HPDE6-E6E7 (cell line): ENCODE measurements at regions not wholly inside any gene's neighbourhood (a gene's known extent, or its start where the extent isn't known, plus 50 kb on each side); places are given as distances from the start of the nearest gene placed in this dataset.
"Not testable (repeated sequence)": the region's sequence is repeated elsewhere in the genome, so short reads cannot be mapped to it uniquely, and the experiment has no call there.

Experiments
- DNase-seq: peaks from one replicate; pipeline ENCODE4 v3.0.0; 2011; ENCODE audit warnings: missing footprints; ENCODE audit errors: extremely low spot score

DNA sequence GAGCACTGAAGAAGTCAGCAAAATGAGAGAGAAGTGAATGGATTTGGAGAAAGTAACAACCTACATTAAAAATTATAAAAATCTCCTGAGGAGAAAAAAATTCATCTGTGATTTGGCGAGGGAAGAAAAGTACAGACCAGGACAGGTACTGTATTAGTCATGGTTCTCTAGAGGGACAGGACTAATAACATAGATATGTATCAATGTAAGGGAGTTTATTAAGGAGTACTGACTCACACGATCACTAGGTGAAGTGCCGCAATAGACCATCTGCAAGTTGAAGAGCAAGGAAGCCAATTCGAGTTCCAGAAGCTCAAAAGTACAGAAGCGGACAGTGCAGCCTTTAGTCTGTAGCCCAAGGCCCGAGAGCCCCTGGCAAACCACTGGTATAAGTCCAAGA is 1004.4 kb upstream of the ALCAM start:
- no peak for DNase-seq

DNA sequence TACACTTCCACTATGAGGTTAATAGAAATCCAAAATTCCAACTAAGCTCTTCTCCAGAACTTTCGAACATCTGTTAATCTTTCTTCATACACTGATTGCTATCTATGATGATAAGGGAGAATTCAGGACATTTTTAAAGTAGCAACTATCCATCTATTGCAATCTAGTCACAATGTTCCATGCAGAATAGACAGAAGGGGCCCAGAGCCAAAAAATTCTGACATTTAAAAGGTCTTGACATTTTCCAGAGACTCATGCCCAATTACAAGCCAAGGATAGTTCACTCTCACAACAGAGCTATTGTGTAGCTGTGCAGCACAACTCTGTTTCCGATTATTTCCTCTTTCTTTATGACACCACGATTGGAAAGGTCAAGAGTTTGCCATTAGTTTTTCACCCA is 999.7 kb upstream of the ALCAM start:
- no peak for DNase-seq

DNA sequence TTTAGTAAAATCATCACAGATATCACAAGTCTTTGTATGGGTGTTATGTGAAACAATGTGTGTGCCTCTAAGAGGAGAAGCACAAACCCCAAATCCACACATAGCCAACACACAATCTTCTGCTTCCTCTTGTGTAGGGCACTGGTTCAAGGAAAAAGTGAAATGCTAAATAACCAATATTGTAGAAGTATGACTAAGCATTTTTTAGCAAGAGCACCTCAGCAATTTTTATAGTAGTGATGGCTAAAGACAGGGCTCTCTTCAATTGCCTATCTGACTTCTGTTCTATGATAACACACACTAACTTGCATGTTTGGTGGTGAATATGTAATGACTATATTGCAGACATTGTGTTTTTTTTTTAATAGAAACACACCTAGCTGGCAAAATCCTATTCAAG is 997.9 kb upstream of the ALCAM start:
- no peak for DNase-seq

DNA sequence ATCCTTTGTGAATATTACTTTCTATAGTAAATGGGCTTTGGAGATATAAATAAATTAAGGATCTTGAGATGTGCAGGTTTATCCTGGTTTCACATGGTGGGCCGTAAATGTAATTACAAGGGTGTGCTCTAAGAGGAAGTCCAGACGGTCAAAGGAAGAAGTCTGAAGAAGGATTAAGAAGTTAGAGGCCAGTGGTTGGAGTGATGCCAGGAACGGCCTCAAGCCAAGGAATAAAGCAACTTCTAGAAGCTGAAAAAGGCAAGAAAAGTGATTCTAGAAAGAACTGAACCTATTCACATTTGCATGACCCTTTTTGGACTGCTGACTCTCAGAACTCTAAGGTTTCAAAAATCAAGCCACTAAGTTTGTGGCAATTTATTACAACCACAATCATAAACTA is 981.3 kb upstream of the ALCAM start:
- no peak for DNase-seq

DNA sequence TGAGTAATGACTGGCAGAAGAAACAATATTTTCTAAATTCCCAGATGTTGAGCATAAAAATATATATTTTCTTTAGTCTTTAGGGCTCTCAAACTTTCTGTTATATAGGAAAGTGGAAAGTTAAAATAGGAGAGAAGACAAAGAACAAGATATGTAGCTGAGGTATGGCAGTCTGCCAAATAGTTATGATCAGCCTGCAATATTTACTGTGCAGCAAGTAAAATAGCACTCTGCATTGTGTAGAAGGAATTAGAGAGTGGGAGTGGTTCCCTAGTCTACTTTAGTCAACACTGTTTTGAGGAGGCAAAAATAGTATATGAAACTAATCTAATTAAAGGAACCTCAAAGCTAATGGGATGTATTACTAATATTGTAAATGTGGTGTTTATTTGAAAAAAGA is 978.1 kb upstream of the ALCAM start:
- no peak for DNase-seq

DNA sequence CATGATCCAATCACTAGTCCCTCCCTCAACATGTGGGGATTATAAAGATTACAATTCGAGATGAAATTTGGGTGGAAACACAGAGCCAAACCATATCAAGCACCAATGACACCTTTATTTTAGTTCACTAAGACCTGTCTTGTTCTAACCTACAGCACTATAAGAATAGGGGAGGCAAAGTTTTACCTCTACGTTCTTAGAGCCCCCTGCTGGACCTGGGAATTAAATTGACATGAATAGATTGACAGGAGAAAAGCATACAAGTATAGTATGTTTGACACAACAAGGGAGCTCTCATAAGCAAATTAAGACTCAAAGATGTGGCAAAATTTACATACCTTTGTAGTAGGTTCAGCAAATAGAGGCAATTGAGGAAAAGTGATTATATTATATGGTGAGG is 974.4 kb upstream of the ALCAM start:
- DNase-seq, result no peak

DNA sequence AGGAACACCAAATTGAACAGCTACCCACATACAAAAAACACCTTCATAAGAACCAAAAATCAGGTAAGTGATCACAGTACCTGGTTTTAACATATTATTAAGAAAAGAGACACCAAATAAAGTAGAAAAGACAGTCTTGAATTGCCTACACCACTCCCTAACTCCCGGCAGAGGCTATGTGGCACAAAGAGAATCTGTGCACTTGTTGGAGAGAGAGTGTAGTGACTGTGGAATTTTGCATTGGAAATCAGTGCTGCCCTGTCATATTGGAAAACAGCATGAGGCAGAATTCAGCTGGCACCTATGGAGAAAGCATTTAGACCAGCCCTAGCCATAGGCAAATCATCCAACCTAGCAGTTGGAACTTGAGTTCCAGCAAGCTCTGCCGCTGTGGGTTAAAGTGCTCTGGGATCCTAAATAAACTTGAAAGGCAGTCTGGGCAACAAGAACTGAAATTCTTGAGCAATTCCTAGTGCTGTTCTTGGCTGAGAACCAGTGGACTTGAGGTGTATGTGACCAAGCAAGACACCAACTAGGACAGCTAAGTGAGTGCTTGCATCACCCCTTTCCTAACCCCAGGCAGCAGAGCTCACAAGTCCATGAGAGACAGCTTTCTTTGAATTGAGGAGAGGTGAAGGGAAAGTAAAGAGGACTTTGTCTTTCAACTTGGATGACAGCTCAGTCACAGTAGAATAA is 969.6 kb upstream of the ALCAM start:
- no peak for DNase-seq

DNA sequence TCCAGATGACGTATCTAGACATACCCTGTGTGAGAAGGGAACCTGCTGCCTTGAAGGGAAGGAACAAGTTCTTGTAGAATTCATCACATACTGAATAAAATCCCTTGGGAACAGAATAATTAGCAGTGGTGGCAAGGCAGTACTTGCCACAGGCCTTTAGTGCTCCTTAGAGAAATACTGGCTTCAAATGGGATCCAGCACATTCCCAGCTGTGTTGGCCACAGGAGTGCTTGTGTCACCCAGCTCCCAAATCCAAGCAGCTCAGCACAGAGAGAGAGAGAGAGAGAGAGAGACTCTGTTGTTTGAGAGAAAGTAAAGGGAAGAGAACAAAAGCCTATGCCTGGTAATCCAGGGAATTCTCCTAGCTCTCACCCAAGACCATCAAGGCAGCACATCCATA is 969.0 kb upstream of the ALCAM start:
- no peak for DNase-seq

DNA sequence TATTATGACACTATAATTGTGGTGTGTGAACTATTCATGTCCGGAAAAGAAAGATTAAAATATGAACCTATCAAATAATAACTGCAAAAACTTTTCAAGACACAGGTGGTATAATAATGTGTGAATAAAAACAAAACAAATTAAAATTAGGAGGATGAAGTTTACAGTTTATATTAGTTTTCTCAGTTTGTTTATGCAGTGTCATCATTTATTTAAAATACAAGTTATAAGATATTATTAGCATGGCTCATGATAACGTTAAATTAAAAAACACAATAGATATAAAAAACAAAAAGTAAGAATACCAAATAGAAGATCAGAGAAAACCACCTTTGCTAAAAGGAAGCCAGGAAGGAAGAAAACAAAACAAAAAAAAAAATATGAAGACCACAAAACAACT is 963.8 kb upstream of the ALCAM start:
- DNase-seq, result no peak

DNA sequence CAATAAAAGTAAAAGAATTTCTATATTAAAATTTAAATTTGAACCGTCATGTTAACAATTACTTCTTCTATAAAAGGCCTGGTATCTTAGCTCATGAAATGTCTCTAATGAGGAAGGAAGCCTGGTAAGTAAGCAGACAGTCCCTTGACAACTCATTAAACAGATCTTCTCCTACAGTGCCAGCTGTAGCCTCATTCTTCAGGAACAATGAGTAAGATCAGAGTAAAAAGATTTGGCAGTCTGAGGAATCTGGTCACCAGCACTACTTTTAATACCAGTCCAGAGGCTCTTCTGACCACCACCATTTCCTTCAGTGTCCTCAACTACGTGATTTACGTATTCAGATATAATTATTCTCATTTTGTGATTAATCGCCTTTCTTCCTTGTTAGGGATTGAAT is 955.0 kb upstream of the ALCAM start:
- DNase-seq, result no peak

DNA sequence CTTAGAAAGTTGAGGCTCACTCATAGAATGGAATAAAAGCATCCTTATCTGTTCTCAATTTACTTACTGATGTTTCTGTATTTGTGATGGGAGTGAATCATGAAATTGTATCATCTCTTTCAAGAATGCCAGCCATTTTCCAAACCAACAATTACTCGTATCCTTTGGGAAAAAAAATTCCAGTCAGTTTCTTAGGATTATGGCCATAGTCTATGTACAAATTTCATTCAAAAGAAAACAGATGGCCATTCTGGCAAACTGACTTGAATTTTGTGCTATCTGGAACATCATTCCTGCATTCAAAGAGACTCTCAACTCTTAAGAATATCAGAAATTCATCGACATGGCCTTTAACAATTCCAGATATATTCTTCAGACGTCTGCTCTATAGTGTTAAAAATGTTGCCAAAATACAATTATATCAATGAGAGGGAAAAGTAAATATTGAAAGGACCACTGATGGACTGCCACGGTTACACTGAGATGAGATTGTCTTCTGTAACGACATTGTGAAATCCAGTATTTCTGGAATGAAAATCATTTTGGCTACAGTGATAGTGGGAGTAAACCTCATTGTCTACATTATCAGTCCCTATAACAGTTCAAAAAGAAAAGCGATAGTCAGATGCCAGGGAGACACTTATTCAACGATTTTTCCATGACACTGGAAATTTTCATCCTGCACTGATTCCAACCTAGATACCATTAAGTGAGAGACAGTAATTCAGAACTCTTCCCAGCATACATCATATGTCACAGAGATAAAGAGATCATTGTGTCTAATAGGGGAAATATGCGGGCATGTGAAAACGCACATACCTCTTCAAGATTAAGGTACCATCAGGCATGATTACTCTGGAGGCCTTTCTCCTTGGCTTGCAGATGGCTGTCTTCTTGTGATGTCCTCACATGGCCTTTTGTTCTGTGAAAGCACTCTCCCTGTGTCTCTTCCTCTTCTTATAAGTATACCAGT is 953.8 kb upstream of the ALCAM start:
- DNase-seq, result no peak

DNA sequence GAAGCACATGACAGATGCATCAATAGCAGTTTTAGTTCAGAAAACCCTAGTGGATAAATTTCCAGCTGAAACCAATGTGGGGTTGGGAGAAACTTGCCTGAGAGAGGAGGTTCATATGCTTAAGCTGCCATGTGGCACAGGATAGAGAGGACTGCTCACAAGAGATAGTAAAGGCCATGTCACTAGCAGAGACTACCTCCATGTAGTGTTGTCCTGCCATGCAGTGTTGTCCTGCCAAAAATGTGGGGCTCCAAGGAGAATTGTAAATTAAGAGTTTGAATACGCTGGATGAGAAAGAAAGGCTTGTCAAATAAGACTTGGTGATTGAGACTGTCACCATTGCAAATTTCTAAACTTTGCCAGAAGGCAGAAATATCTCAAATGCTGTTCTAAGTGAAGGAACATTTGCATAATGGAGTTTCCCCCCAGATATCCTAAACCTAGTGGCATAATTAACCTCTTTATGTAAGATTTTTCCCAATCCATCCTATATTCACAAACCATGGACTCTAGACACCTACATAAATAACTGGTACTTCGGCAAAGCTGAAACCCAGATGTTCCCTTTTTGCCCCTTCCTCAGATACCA is 938.3 kb upstream of the ALCAM start:
- DNase-seq, result no peak

DNA sequence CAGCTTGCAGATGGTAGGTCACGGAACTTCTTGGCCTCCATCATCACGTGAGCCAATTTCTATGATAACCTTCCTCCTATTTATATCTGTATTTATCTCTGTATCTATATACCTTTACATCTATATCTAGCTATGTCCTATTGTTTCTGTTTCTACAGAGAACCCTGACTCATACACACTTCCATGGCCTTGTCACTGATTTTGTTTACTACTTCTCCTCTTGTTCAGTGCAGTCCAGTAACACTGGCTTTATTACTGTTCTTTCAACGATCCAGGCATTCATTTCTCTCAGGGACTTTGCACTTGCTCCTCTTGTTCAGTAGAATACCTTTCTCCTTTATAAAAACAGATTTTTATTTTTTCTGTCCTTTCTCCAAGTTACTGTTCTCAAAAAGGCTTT is 937.0 kb upstream of the ALCAM start:
- DNase-seq, result no peak

DNA sequence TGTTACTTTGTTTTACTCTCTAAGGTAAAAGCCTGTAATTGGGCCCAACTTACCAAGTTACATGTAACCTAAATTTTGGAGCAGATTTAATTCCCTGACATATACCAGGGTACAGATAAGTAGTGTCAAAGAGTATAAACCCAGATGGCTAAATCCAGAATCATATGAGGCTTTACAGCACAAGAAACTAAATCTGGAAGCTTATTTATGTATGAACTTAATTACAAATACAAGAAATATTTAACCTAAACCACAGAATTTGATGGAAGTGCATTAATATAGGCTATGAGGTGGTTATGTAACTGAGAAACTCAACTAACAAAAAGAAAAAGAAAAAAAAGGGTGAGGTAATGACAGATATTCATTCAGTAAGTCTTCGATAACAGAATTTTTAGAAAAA is 930.2 kb upstream of the ALCAM start:
- DNase-seq, result no peak

DNA sequence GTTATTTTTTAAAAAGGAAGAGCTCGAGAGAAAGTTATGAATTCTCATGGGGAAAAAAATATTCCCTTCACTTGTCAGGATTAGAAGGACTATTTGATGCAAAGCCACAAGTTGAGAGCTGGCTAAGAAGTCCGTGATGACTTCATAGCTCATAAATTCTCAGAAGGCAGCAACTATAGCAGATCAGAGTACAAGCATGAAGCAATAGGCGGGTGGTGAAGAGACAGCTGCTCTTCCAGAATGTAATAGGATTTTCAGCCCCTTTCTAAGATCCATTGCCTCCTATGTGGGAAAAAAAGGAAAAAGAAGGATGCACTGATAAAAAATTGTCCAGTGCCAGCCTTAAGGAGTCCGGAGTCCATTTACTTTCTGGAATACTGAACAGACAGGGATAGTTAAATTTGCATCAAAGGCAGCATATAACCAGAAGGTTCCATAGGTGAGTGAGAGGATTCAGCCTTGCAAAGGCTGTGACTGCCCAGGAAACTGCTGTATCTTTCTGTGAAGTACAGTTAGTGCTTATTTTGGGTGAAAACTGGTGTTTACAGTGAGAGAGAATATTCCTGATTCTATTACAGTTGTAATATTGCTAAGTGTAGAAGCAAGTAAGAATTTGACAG is 929.5 kb upstream of the ALCAM start:
- DNase-seq, result no peak

DNA sequence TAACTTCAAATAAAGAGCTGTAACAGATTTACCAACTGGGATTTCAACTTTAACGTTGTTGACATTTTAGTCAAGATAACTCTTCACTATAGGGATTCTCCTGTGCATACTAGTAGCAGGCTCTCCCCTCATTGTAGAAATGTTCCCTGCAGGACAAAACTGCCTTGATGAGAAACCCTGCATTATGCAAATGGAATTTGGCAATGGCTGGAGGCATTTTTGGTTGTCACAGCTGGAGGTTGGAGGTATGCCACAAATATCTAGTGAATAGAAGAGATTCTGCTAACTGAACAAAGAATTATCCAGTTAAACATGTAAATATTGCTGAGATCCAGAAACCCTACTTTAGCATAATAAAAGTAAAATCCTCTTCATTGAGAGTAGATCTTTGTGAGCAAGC is 928.8 kb upstream of the ALCAM start:
- DNase-seq, result no peak

DNA sequence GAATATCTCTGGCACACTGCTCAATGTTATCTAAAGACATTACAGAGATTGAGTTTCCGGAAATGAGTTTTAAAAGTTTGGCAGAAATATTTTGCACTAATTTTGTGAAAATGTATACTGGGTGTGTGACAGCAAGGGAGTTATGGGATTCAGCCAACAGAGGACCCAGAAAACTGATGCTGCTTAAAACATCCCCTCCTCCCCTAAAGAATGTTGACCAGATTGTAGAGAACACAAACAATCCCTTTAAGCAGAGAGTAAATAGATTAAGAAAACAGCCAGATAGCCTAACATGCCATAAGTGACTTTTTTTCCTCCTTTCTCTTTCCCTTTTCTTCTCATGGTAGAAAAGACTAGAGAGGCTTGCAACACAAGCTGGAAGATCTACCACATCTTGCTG is 928.0 kb upstream of the ALCAM start:
- DNase-seq, result no peak

DNA sequence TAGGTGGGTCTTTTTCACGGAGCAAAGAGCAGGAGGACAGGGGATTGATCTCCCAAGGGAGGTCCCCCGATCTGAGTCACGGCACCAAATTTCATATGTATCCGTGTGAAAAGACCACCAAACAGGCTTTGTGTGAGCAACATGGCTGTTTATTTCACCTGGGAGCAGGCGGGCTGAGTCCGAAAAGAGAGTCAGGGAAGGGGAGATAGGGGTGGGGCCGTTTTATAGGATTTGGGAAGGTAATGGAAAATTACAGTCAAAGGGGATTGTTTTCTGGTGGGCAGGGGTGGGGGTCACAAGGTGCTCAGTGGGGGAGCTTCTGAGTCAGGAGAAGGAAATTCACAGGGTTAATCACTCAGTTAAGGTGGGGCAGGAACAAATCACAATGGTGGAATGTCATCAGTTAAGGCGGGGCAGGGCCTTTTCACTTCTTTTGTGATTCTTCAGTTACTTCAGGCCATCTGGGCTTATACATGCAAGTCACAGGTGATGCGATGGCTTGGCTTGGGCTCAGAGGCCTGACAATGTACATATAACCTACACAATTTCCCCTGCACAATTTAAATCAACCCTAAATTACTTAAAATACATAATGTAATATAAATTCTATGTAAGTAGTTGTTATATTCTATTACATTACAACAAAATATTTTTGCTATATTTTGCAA is 921.3 kb upstream of the ALCAM start:
- not testable (repeated sequence) for DNase-seq

DNA sequence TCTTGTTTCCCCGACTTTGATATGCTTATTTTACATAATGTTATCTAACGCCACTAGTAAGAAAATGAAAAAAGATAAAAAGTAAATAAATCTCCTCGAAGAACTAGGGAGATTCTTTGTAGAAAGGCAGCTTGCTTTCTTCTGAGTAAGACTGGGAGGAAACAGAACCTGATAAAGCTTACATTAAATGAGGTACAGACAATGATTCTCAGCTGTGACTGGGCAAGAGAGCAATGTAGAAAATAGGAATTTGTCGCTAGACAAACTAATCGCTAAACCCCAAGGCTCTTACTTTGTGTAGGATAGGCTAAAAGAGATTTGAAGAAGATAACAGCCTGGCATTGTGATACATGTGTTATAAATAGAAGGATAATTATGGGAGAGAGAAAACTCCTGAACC is 919.0 kb upstream of the ALCAM start:
- no peak for DNase-seq

DNA sequence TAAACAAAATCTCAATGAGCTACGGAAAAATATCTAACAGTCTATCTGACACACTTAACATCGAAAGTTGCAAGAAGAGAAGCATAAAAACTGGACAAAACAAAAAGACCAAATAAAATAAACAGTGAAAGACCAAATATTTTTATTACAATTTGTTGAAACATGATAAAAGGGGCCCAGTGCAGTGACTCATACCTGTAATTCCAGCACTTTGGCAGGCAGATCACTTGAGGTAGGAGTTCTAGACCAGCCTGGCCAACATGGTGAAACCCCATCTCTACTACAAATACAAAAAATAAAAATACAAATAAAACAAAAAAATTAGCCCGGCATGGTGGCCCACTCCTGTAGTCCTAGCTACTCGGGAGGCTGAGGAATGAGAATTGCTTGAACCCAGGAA is 914.0 kb upstream of the ALCAM start:
- DNase-seq, result no peak

DNA sequence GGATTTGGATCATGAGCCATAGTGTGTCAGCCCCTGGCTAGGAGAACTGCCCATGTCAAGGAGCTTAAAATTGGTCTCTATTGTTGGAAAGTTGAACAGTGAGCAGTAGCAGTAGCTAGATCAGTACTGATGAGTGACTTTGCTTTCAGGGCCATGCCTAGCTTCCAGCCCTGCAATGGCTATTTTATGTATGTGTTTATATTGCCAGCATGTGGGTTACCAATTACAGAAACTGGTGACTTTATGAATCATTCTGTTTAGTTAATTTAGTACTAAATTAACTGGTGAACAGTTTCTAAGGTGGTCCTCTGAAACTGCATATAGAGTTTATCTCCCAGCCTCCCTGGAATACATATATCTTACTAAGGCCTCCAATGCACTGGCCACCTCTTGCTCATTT is 908.1 kb upstream of the ALCAM start:
- no peak for DNase-seq
